ENCODE measurements at regions not wholly inside any gene's neighbourhood (a gene's known extent, or its start where the extent isn't known, plus 50 kb on each side); places are given as distances from the start of the nearest gene placed in this dataset. TPM values are rescaled to one million over a fixed set of nuclear protein-coding genes. Genes with fewer than 3 reads are reported as not detected.

DNA sequence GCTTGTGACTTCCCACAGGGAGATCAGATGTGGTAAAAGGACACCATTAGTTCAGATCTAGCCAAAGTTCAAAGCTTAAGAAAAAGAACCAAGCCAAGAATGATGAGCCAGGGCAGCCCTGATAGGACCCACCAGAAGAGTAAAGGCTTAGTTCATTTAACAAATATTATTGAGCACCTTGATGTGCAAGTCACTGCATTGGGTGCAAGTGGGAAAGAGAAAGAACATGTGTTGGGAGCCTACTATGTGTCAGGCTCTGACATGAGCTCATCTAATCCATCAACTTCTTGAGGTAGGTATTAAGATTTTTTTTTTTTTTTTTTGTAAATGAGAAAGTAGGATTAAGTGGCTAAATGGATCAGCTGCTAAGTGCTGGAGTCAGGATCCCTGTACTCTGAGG lies 53.4 kb upstream of the PIAS1 start:
- no peak for DNase-seq (ENCODE audit: low spot score)
- Mint-ChIP-seq H3K36me3 (no peaks in the 10 kb centered on the region), H3K9me3 (no peaks in the 10 kb centered on the region), H3K4me1 (peaks cover 3% of the 10 kb centered on the region), H3K4me3 (no peak overlapping the region), H3K27ac (no peak overlapping the region), H3K27me3 (ENCODE audit: insufficient read depth, low read depth) (peaks cover 9% of the 10 kb centered on the region)
- H2AFZ ChIP-seq (replicated peaks), result no peak overlapping the region
- no peak overlapping the region for H3K27ac ChIP-seq
- no peaks in the 10 kb centered on the region for H3F3A ChIP-seq (ENCODE audit: low read depth)
- no peak overlapping the region for H3K4me2 ChIP-seq
- H3K79me2 ChIP-seq (ENCODE audit: low read depth), result no peaks in the 10 kb centered on the region
- TF ChIP-seq EZH2 (IDR thresholded peaks at IDR 0.05) (no peak), EZH2phosphoT487 (IDR thresholded peaks at IDR 0.05) (no peak), CTCF (IDR thresholded peaks at IDR 0.05) (no peak)
- no peaks in the 10 kb centered on the region for H3K4me1 ChIP-seq
- H3K36me3 ChIP-seq, result no peaks in the 10 kb centered on the region
- H4K20me1 ChIP-seq (ENCODE audit: low read depth), result no peaks in the 10 kb centered on the region
- H3K9ac ChIP-seq, result no peak overlapping the region
- H3K4me3 ChIP-seq, result no peak overlapping the region
- H3K9me3 ChIP-seq (ENCODE audit: low read depth), result no peaks in the 10 kb centered on the region
- no peaks in the 10 kb centered on the region for H3K27me3 ChIP-seq

- H3K4me3 ChIP-seq, result no peak overlapping the region
- no peak for DNase-seq (ENCODE audit: low spot score)
- H2AFZ ChIP-seq (replicated peaks), result no peak overlapping the region
- no peak overlapping the region for H3K27ac ChIP-seq
- H3K27ac Mint-ChIP-seq, result no peak overlapping the region
- no peaks in the 10 kb centered on the region for H3K27me3 ChIP-seq
- H3K36me3 Mint-ChIP-seq, result no peaks in the 10 kb centered on the region
- peaks cover 9% of the 10 kb centered on the region for H3K27me3 Mint-ChIP-seq (ENCODE audit: insufficient read depth, low read depth)
- H4K20me1 ChIP-seq (ENCODE audit: low read depth), result no peaks in the 10 kb centered on the region
- TF ChIP-seq EZH2 (IDR thresholded peaks at IDR 0.05) (no peak), CTCF (IDR thresholded peaks at IDR 0.05) (no peak), EZH2phosphoT487 (IDR thresholded peaks at IDR 0.05) (no peak)
- no peaks in the 10 kb centered on the region for H3K4me1 ChIP-seq
- H3K9me3 Mint-ChIP-seq, result peaks cover 3% of the 10 kb centered on the region
- H3K79me2 ChIP-seq (ENCODE audit: low read depth), result no peaks in the 10 kb centered on the region
- no peaks in the 10 kb centered on the region for H3K9me3 ChIP-seq (ENCODE audit: low read depth)
- H3K4me2 ChIP-seq, result no peak overlapping the region
- H3K4me1 Mint-ChIP-seq, result peaks cover 3% of the 10 kb centered on the region
- no peak overlapping the region for H3K4me3 Mint-ChIP-seq
- H3K36me3 ChIP-seq, result no peaks in the 10 kb centered on the region
- no peak overlapping the region for H3K9ac ChIP-seq
- no peaks in the 10 kb centered on the region for H3F3A ChIP-seq (ENCODE audit: low read depth)
Measured at GRCh38 chr15:68001811-68002210, 52.3 kb upstream of the PIAS1 start.

DNA sequence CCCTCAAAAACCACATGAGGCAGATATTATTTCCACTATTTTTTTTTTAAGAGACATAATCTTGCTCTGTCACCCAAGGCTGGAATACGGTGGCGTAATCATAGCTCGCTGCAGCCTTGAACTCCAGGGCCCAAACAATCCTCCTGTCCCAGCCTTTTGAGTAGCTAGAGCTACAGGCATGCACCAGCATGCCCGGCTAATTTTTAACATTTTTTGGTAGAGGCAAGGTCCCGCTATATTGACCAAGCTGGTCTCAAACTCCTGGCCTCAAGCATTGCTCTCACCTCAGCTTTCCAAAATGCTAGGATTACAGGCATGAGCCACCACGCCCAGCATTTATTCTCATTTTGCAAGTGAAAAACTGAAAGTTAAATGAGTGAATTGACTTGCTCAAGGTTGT lies 50.8 kb upstream of the PIAS1 start:
- Mint-ChIP-seq H3K9me3 (peaks cover 13% of the 10 kb centered on the region), H3K4me1 (no peaks in the 10 kb centered on the region), H3K27ac (no peak overlapping the region), H3K27me3 (ENCODE audit: insufficient read depth, low read depth) (peaks cover 9% of the 10 kb centered on the region), H3K36me3 (peaks cover 3% of the 10 kb centered on the region), H3K4me3 (no peak overlapping the region)
- Histone ChIP-seq H2AFZ (replicated peaks) (no peak overlapping the region), H3K36me3 (no peaks in the 10 kb centered on the region), H3K79me2 (ENCODE audit: low read depth) (no peaks in the 10 kb centered on the region), H3K9ac (no peak overlapping the region), H3K4me1 (no peaks in the 10 kb centered on the region), H3K27ac (no peak overlapping the region), H3K4me2 (no peak overlapping the region), H4K20me1 (ENCODE audit: low read depth) (no peaks in the 10 kb centered on the region), H3K4me3 (no peak overlapping the region), H3F3A (ENCODE audit: low read depth) (no peaks in the 10 kb centered on the region), H3K27me3 (no peaks in the 10 kb centered on the region), H3K9me3 (ENCODE audit: low read depth) (no peaks in the 10 kb centered on the region)
- no peak for DNase-seq (ENCODE audit: low spot score)
- TF ChIP-seq EZH2 (IDR thresholded peaks at IDR 0.05) (no peak), EZH2phosphoT487 (IDR thresholded peaks at IDR 0.05) (no peak), CTCF (IDR thresholded peaks at IDR 0.05) (no peak)

Small RNA genes lying in the stretch of these regions (small RNA-seq; reads per million reads assigned to genes)
- gene AC022254.1, result not detected
